ENCODE measurements at regions not wholly inside any gene's neighbourhood (a gene's known extent, or its start where the extent isn't known, plus 50 kb on each side); places are given as distances from the start of the nearest gene placed in this dataset.

- no peak overlapping the region for H3K4me3 ChIP-seq (ENCODE audit: low read length)
- H3K4me2 ChIP-seq (ENCODE audit: low read length) = no peak overlapping the region
- H2AFZ ChIP-seq (ENCODE audit: low read depth, low read length) = no peak overlapping the region
- H3K27me3 ChIP-seq (ENCODE audit: insufficient read depth, low read depth, low read length) = no peaks in the 10 kb centered on the region
- no peak overlapping the region for H3K27ac ChIP-seq (ENCODE audit: low read length)
- no peaks in the 10 kb centered on the region for H3K36me3 ChIP-seq (ENCODE audit: insufficient read depth, low read length)
- H4K20me1 ChIP-seq (ENCODE audit: insufficient read depth) = no peaks in the 10 kb centered on the region
- no peak overlapping the region for H3K9ac ChIP-seq (ENCODE audit: low read length)
- TF ChIP-seq POLR2AphosphoS5 (IDR thresholded peaks at IDR 0.05) = no peak
- no peaks in the 10 kb centered on the region for H3K9me3 ChIP-seq (ENCODE audit: low read length)
- H3K79me2 ChIP-seq (replicated peaks; ENCODE audit: insufficient read depth, low read length) = no peaks in the 10 kb centered on the region
- no peaks in the 10 kb centered on the region for H3F3A ChIP-seq (ENCODE audit: insufficient read depth, low read length, poor library complexity, severe bottlenecking)
- H3K9me2 ChIP-seq (ENCODE audit: insufficient read depth, low read length) = no peaks in the 10 kb centered on the region
These were observed 677.0 kb downstream of the NTRK3 start for GRCh38 chr15:87579537-87579936.

- Histone ChIP-seq H4K20me1 (ENCODE audit: insufficient read depth) (no peaks in the 10 kb centered on the region), H3F3A (ENCODE audit: insufficient read depth, low read length, poor library complexity, severe bottlenecking) (no peaks in the 10 kb centered on the region), H3K79me2 (replicated peaks; ENCODE audit: insufficient read depth, low read length) (no peaks in the 10 kb centered on the region), H3K9me3 (ENCODE audit: low read length) (no peaks in the 10 kb centered on the region), H2AFZ (ENCODE audit: low read depth, low read length) (no peak overlapping the region), H3K27ac (ENCODE audit: low read length) (peak overlapping the region; percentile 62), H3K4me2 (ENCODE audit: low read length) (no peak overlapping the region), H3K36me3 (ENCODE audit: insufficient read depth, low read length) (no peaks in the 10 kb centered on the region), H3K4me3 (ENCODE audit: low read length) (no peak overlapping the region), H3K27me3 (ENCODE audit: insufficient read depth, low read depth, low read length) (no peaks in the 10 kb centered on the region), H3K9me2 (ENCODE audit: insufficient read depth, low read length) (no peaks in the 10 kb centered on the region), H3K9ac (ENCODE audit: low read length) (no peak overlapping the region)
- no peak for TF ChIP-seq MXI1 (conservative IDR thresholded peaks at IDR 0.05; ENCODE audit: poor library complexity, severe bottlenecking)
- TF ChIP-seq EZH2 (IDR thresholded peaks at IDR 0.05; ENCODE audit: borderline replicate concordance, insufficient read depth, low read length, poor library complexity, severe bottlenecking) = no peak
- no peak for TF ChIP-seq REST (IDR thresholded peaks at IDR 0.05; ENCODE audit: borderline replicate concordance)
- no peak for TF ChIP-seq POLR2AphosphoS5 (IDR thresholded peaks at IDR 0.05)
- no peak for TF ChIP-seq CTCF (IDR thresholded peaks at IDR 0.05; ENCODE audit: poor library complexity, severe bottlenecking)
- no peak for TF ChIP-seq SMC3 (conservative IDR thresholded peaks at IDR 0.05; ENCODE audit: poor library complexity)
- TF ChIP-seq TAF1 (IDR thresholded peaks at IDR 0.05; ENCODE audit: low read depth) = no peak
- TF ChIP-seq EP300 (conservative IDR thresholded peaks at IDR 0.05; ENCODE audit: poor library complexity, severe bottlenecking) = no peak
- no peak for TF ChIP-seq RAD21 (conservative IDR thresholded peaks at IDR 0.05)
These were observed 677.8 kb downstream of the NTRK3 start for GRCh38 chr15:87578776-87579175.

GRCh38 chr15:87577336-87577735 is 679.2 kb downstream of the NTRK3 start:
- H3K9ac ChIP-seq (ENCODE audit: low read length) = no peak overlapping the region
- TF ChIP-seq EP300 (conservative IDR thresholded peaks at IDR 0.05; ENCODE audit: poor library complexity, severe bottlenecking) (no peak), CTCF (IDR thresholded peaks at IDR 0.05; ENCODE audit: poor library complexity, severe bottlenecking) (no peak), RAD21 (conservative IDR thresholded peaks at IDR 0.05) (no peak), EZH2 (IDR thresholded peaks at IDR 0.05; ENCODE audit: borderline replicate concordance, insufficient read depth, low read length, poor library complexity, severe bottlenecking) (no peak), REST (IDR thresholded peaks at IDR 0.05; ENCODE audit: borderline replicate concordance) (no peak), MXI1 (conservative IDR thresholded peaks at IDR 0.05; ENCODE audit: poor library complexity, severe bottlenecking) (no peak), SMC3 (conservative IDR thresholded peaks at IDR 0.05; ENCODE audit: poor library complexity) (no peak), POLR2AphosphoS5 (IDR thresholded peaks at IDR 0.05) (no peak), TAF1 (IDR thresholded peaks at IDR 0.05; ENCODE audit: low read depth) (no peak)
- H3K27ac ChIP-seq (ENCODE audit: low read length) = no peak overlapping the region
- no peaks in the 10 kb centered on the region for H3K9me3 ChIP-seq (ENCODE audit: low read length)
- H3K27me3 ChIP-seq (ENCODE audit: insufficient read depth, low read depth, low read length) = no peaks in the 10 kb centered on the region
- no peak overlapping the region for H3K4me2 ChIP-seq (ENCODE audit: low read length)
- H3K4me3 ChIP-seq (ENCODE audit: low read length) = no peak overlapping the region
- no peaks in the 10 kb centered on the region for H3K9me2 ChIP-seq (ENCODE audit: insufficient read depth, low read length)
- no peak overlapping the region for H2AFZ ChIP-seq (ENCODE audit: low read depth, low read length)
- H3F3A ChIP-seq (ENCODE audit: insufficient read depth, low read length, poor library complexity, severe bottlenecking) = no peaks in the 10 kb centered on the region
- H3K36me3 ChIP-seq (ENCODE audit: insufficient read depth, low read length) = no peaks in the 10 kb centered on the region
- H3K79me2 ChIP-seq (replicated peaks; ENCODE audit: insufficient read depth, low read length) = no peaks in the 10 kb centered on the region
- no peaks in the 10 kb centered on the region for H4K20me1 ChIP-seq (ENCODE audit: insufficient read depth)

Measured in neural cell (in vitro differentiated cells).